Prostate gland (tissue), 2 donors: ENCODE measurements at regions not wholly inside any gene's neighbourhood (a gene's known extent, or its start where the extent isn't known, plus 50 kb on each side); places are given as distances from the start of the nearest gene placed in this dataset.

Experiments
- CTCF ChIP-seq, 4 experiments: fragments of 200-600 bp in 2 of 4; fragments of 450-650 bp in 2 of 4; sonication (generic) in 2 of 4; IDR thresholded peaks; 1 replicate in 3 of 4; 2 replicates in 1 of 4; pipeline ENCODE4 v1.5.1; 2016 to 2019; ENCODE audit warnings: antibody characterized with exemption in 4 of 4, mild to moderate bottlenecking in 2 of 4, moderate library complexity in 2 of 4
- POLR2A ChIP-seq: fragments of 450-650 bp; IDR thresholded peaks from one replicate; pipeline ENCODE4 v1.6.1; 2016; ENCODE audit warnings: antibody characterized with exemption, mild to moderate bottlenecking
- POLR2AphosphoS5 ChIP-seq: sonication (generic); formaldehyde crosslinking; IDR thresholded peaks from one replicate; pipeline ENCODE4 v1.6.1; 2017; ENCODE audit warnings: antibody characterized with exemption

- TF ChIP-seq CTCF (IDR thresholded peaks at IDR 0.05) (no peak), POLR2A (no peak), POLR2AphosphoS5 (no peak)
Observed at GRCh38 chr18:78889250-78889649, 90.4 kb upstream of the SALL3 start.
